NCI-H2029 (cell line): ENCODE measurements at regions not wholly inside any gene's neighbourhood (a gene's known extent, or its start where the extent isn't known, plus 50 kb on each side); places are given as distances from the start of the nearest gene placed in this dataset.

ENCODE experiments used
- DNase-seq: peaks from one replicate; lab custom pipeline; 2025; lab: John Stamatoyannopoulos, UW

DNA sequence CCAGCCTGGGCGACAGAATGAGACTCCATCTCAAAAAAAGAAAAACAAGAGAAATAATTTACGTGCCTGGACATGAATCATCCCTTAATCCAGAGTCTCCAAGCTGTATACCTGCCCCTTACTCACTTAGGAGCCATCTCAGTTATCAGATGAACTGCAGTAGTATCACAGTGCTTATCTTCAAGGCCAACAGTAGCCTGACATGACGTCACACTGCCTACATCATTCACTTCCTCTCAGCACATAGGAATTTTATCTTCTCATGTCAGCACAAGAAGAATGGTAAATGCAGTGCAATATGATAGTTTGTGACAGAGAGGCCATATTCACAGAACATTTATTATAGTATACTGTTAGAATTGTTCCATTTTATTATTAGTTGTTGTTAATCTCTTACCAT, 216.6 kb downstream of the SS18 start:
- no peak for DNase-seq

DNA sequence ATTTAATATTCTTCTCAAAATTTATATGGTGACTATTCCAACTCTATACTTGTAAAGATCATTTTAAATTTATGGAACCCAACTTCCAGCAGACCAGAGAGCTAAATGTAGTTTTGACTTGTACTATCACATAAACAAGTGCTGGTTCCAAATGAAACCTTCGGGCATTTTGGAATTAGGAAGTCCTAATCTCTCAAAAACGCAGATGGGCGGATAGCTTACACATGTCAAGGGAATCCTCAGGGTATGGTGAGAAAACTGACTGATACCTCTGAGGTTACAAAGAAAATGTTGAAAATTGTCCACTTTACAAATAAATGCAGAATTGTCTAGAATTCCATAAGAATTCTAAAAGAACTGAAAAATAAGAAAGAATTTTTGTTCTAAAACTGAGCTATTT, 224.1 kb downstream of the SS18 start:
- no peak for DNase-seq

DNA sequence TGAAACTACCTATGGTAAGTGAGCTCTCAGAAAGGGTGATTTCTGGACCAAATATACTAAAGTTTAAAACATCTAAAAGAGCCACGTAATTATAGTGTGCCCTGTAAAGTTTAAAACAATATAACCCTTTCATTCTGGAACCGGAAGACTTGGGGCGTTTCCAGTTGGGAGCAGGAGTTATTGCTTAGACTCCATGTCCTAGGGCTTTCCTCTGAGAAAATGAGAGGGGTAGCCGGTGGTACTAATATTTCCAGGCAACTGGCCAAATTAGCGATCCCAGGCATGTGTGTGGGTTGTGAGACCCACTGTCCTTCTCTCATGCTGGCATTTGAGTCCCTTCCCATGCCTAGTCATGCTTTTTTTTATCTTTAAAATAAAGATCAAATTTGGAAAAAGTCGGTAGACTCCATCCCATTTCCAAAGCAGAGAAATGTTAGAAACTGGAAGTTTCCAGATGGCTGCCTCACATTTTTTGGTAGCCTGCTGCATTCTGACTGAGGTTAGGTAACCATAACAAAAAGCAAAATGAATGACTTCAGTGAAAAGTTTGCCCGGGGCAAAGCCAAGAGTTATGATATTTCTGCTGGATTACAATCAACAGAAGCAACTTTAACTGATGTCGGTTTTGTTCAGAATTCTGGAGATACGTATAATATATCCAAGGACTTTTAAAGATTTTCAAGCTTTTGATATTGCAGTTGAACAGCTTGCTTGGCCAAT, 227.4 kb downstream of the SS18 start:
- no peak for DNase-seq

- no peak for DNase-seq
These were observed 236.6 kb downstream of the SS18 start for GRCh38 chr18:25853691-25854433.

DNA sequence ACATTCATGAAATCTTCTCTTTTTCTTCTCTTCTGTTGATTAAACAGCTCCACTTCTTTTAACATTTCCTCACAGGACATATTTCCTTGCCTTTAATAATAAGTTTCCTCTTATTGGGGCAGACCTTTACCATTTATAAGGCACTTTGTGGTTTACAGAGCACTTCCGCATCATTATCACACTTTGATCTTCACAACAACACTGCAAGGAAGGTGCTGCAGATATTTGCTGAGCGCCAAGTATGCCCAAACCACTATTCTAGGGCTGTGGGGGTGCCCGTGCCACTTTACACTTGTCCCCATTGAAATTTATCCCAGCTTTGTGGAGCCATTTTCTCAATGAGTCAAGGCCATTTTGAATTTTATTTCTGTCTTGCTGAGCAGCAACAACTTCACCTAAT, 246.6 kb downstream of the SS18 start:
- no peak for DNase-seq

GRCh38 chr18:25842665-25843064, 247.7 kb downstream of the SS18 start:
- DNase-seq = no peak

DNA sequence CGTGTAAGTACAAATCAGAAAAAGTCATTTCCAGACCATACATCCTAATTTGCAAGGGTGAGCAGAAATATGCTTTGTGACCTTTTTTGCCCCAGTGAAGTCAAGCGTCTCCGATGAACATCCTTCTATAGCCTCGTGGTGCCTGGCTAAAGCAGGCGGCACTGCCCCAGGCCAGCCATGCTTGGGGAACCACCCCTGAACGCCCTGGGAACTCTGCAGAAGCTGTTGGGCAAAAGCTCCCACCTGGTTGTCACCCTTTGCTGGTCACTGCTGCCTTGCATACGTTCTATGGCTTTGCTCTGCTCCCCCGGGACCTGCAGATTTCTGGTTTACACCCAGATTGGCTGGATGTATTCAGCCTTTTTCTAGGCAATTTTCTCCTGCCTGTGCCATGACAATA, 256.4 kb downstream of the SS18 start:
- no peak for DNase-seq

- DNase-seq = no peak
These were observed 258.3 kb downstream of the SS18 start for GRCh38 chr18:25832001-25832604.

GRCh38 chr18:25831301-25831701, 259.1 kb downstream of the SS18 start:
- DNase-seq = no peak

DNA sequence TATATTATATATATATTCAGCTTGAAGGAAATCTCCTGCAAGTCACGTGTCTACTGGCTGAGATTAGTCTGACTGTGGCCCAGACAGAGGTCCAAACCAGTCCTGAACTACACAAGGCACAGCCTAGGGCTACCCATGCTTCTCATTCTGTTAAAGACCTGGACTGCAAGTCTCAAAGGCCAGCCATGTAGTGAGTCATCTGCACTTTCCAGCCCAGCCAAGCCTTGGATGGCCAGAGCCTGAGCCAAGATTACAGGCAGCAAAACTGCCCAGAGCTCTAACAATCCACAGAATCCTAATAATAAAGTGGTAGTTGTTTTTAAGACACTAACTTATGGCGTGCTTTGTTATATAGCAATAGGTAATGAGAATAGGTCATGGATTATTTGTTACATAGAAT, 259.6 kb downstream of the SS18 start:
- no peak for DNase-seq

DNA sequence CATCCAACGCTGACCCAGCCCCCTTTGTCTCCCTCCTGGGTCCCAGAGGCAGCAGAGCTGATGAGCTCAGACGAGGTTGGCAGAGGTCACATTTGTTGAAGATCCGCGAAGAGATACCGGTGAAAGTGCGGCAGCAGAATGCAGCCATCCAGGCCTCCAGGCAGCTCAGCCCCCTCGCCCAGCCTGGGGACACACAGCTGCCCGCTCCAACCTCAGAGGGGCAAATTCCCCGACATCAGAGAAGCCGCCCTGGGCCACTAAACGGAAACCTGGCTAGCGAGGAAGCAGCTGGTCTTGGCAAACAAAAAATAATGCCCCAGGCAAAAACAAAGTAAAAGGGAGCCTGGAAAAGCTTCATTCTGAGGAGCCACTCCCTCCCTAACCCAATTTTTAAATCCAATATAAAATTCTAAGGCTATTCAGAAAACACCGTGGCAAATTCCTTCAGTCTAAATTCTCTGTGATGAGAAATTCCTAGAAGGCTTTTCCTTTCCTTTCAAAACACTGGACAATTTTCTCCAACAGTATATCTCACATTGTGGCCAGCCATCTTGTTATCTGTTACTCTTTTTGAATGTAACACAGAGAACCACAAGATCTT, 262.4 kb downstream of the SS18 start:
- no peak for DNase-seq

DNA sequence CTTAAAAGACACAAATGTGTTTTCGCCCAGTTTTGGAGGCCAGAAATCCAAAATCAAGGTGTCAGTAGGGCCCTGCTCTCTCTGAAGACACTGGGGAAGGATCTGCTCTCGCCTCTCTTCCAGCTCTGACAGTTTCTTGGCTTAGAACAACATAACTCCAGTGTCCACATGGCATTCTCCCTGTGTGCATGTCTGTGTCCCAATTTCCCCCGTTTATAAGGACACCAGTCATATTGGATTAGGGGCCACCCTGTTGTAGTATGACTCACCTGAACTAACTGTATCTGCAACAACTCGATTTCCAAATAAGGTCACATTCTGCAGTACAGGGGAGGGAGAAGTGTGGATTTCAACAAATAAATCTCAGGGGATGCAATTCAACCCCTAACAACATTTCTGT, 263.2 kb downstream of the SS18 start:
- no peak for DNase-seq

DNA sequence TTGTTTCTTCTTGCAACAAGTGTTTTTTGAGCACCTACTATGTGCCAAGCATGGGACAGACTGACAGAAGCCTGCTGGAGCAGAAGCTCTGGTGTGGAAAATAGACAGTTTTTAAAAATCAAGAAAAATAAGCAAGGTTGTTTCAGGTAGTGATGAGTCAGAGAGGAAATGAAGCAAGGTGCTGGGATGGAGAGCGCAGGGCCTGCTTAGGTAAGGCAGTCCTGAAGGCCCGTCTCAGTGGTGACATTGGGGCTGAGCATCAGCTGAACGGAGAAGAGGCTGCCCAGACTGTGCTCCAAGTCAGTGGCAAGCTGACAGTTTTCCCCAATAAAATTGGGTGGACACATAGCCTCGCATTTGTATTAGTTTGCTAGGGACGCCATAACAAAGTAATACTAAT, 263.6 kb downstream of the SS18 start:
- no peak for DNase-seq

- no peak for DNase-seq
These were observed 264.2 kb downstream of the SS18 start for GRCh38 chr18:25825979-25826776.

- DNase-seq = no peak
These were observed 265.4 kb downstream of the SS18 start for GRCh38 chr18:25825056-25825455.

DNA sequence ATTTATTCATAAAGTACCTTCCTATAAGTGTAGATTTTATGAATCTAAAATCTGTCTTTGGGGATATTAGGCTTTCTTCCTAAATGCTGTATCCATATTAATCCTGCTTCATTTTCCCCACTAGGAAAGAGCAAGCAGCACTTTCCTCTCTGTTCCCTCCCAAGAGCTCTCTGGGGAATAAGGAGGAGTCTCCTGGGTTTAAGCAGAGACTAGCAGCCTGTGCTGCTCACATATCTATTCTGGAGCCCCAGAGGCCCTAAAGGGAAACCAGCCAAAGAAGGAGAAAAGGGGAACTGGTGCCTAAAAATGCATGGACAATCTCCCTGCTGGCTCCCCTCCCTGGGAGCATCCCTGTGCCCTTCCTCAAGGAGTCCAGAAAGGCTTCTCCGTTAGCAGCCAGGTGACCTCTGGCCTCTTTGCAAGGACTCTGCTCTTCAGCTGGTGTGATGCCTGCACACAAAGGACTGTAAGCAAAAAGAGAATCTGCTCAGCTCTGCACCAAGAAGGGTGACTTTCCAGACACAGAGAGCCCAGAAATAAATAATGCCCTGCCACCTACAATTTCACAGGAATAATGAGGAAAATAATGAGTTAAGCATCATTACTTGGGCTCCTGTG, 270.6 kb downstream of the SS18 start:
- DNase-seq = no peak

- no peak for DNase-seq
These were observed 271.9 kb downstream of the SS18 start for GRCh38 chr18:25818505-25818904.

DNA sequence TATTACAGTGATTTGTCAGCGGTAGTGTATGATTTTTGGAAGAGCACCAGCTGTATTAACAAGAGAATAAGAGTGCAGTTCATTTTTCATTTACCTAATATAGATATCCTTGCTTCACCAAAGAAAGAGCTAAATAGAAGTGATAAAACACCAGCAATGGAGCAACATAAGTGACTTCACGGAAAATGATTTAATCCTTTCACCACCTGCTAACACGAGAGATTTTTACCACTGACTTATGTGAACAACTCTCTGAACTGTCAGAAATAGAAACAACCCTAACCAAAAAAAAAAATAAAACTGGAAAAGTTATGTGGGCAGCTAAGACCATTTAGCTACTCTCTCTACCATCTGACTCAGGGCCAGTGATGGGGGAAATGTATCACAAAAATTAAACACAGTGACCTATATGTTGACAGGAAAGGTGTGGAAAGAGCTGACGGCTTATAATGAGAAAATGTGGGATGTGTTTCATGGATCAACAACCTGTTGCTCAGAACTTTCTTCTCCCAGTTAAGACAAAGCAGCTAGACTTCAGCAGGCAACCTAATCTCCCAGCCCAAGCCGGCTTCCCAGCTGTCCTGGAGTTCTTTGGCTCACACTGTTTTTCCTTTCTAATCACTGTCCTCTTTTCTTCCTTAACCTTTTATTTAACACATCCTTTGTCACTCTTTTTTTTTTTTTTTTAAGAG, 272.7 kb downstream of the SS18 start:
- DNase-seq = no peak

- no peak for DNase-seq
These were observed 274.8 kb downstream of the SS18 start for GRCh38 chr18:25815659-25816058.

DNA sequence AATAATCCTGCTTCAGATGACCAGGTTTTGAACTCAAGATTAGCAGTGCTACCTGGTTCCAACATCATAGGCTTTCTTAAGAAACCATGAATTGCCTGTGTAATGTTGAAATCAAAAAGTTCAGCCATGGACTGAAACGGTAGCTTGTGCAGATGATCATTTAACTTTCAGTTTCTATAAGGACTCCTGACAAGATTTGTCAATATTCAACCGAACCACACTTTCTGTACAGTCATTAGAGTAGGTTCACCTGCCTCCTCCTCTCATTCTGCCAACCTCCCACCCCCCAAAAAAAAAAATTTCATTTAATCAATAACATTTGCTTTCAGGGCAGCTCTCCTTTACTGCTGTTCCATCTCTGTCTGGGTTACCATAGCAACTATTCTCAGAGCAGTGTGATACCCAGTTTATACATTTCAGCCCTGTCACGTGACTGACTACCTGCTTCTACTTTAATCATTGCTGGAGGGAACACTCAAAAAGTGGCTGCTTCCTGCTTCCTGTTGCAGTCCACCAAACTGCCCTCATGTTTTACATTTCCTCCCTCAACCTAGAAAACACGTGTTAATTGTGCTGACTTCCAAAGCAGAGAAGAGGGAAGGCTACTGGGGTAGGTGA, 275.5 kb downstream of the SS18 start:
- no peak for DNase-seq

GRCh38 chr18:25813110-25813509, 277.3 kb downstream of the SS18 start:
- DNase-seq = no peak
